Calu3 (cell line): ENCODE measurements at regions not wholly inside any gene's neighbourhood (a gene's known extent, or its start where the extent isn't known, plus 50 kb on each side); places are given as distances from the start of the nearest gene placed in this dataset.

Experiments
- BruUV-seq: library from RNA; stranded (reverse); fragments of 400-500 nt; replicated peaks from 2 replicates; lab custom pipeline; 2021; lab: Mats Ljungman, UMichigan
- CTCF ChIA-PET: fragments of 300-600 bp; sonication (Branson Sonifier 250); formaldehyde crosslinking; loops from one replicate; lab custom pipeline; 2022; ENCODE audit warnings: antibody characterized with exemption; lab: Charles Lee
- DNase-seq: peaks from one replicate; pipeline ENCODE4 v3.0.0; 2022
- H3K27ac Mint-ChIP-seq: one replicate; pipeline ENCODE4 v1.8.0; 2022; ENCODE audit warnings: mixed read lengths; ENCODE audit not compliant: unreplicated experiment
- H3K27me3 Mint-ChIP-seq: one replicate; pipeline ENCODE4 v1.8.0; 2022; ENCODE audit warnings: mixed read lengths; ENCODE audit not compliant: unreplicated experiment
- H3K36me3 Mint-ChIP-seq: one replicate; pipeline ENCODE4 v1.8.0; 2022; ENCODE audit warnings: mild to moderate bottlenecking, moderate library complexity, mixed read lengths; ENCODE audit not compliant: insufficient read depth, unreplicated experiment
- H3K4me1 Mint-ChIP-seq: one replicate; pipeline ENCODE4 v1.8.0; 2022; ENCODE audit warnings: mild to moderate bottlenecking, low read depth, mixed read lengths; ENCODE audit not compliant: unreplicated experiment
- H3K4me3 Mint-ChIP-seq: one replicate; pipeline ENCODE4 v1.8.0; 2022; ENCODE audit warnings: mild to moderate bottlenecking, low read depth, moderate library complexity, mixed read lengths; ENCODE audit not compliant: unreplicated experiment
- H3K9me3 Mint-ChIP-seq: one replicate; pipeline ENCODE4 v1.8.0; 2022; ENCODE audit warnings: low read depth, mixed read lengths; ENCODE audit not compliant: unreplicated experiment
- CTCF ChIP-seq: fragments of 200-600 bp; IDR thresholded peaks from one replicate; pipeline ENCODE4 v1.8.0; 2022; ENCODE audit warnings: antibody characterized with exemption; ENCODE audit not compliant: unreplicated experiment
- intact Hi-C: fragments of 100-400 bp; cut with micrococcal nuclease; formaldehyde crosslinking; loops from one replicate; pipeline ENCODE4 v1.10.0; 2022; ENCODE audit not compliant: unreplicated experiment

GRCh38 chr12:46110223-46110611 is 119.8 kb upstream of the SCAF11 start:
- Mint-ChIP-seq H3K36me3 (no peaks in the 10 kb centered on the region), H3K27me3 (no peaks in the 10 kb centered on the region), H3K4me1 (peaks cover 16% of the 10 kb centered on the region), H3K4me3 (no peak overlapping the region), H3K27ac (no peak overlapping the region), H3K9me3 (peaks cover 6% of the 10 kb centered on the region)
- TF ChIP-seq CTCF = no peak
- peak; percentile 52 for DNase-seq
- BruUV-seq = no TSS peak
- CTCF ChIA-PET = interaction anchor here (1.0 to 2.7 kb wide), 2 partner anchors 10 to 15 kb away, joined by 3 to 14 read pairs; no protein-coding TSS in a partner anchor
- intact Hi-C loops = loop anchor here (2.0 kb wide), 1 partner anchor 37 kb away; no protein-coding TSS in a partner anchor

- DNase-seq = no peak
- CTCF ChIA-PET = interaction anchor here (1.0 to 2.7 kb wide), 2 partner anchors 9 to 16 kb away, joined by 3 to 14 read pairs; no protein-coding TSS in a partner anchor
- no peaks in the 10 kb centered on the region for H3K27me3 Mint-ChIP-seq
- no TSS peak for BruUV-seq
- peaks cover 16% of the 10 kb centered on the region for H3K4me1 Mint-ChIP-seq
- no peak for TF ChIP-seq CTCF
- peaks cover 6% of the 10 kb centered on the region for H3K9me3 Mint-ChIP-seq
- H3K4me3 Mint-ChIP-seq = no peak overlapping the region
- no peak overlapping the region for H3K27ac Mint-ChIP-seq
- intact Hi-C loops = loop anchor here (2.0 kb wide), 1 partner anchor 37 kb away; no protein-coding TSS in a partner anchor
- no peaks in the 10 kb centered on the region for H3K36me3 Mint-ChIP-seq
Measured at GRCh38 chr12:46109343-46110222, 119.2 kb upstream of the SCAF11 start.

- no peaks in the 10 kb centered on the region for H3K36me3 Mint-ChIP-seq
- H3K27ac Mint-ChIP-seq = no peak overlapping the region
- peaks cover 16% of the 10 kb centered on the region for H3K4me1 Mint-ChIP-seq
- no peak for DNase-seq
- TF ChIP-seq CTCF = no peak
- intact Hi-C loops = no loop called here
- no peaks in the 10 kb centered on the region for H3K9me3 Mint-ChIP-seq
- H3K27me3 Mint-ChIP-seq = no peaks in the 10 kb centered on the region
- H3K4me3 Mint-ChIP-seq = no peak overlapping the region
- CTCF ChIA-PET = no interaction called here
- no TSS peak for BruUV-seq
Measured at GRCh38 chr12:46108721-46109120, 118.3 kb upstream of the SCAF11 start.

GRCh38 chr12:46107591-46107990 is 117.2 kb upstream of the SCAF11 start:
- no peaks in the 10 kb centered on the region for H3K9me3 Mint-ChIP-seq
- no peaks in the 10 kb centered on the region for H3K27me3 Mint-ChIP-seq
- no peak overlapping the region for H3K27ac Mint-ChIP-seq
- H3K36me3 Mint-ChIP-seq = no peaks in the 10 kb centered on the region
- BruUV-seq = no TSS peak
- H3K4me3 Mint-ChIP-seq = no peak overlapping the region
- intact Hi-C loops = no loop called here
- TF ChIP-seq CTCF = no peak
- CTCF ChIA-PET = no interaction called here
- H3K4me1 Mint-ChIP-seq = peaks cover 16% of the 10 kb centered on the region
- no peak for DNase-seq
